ENCODE measurements at regions not wholly inside any gene's neighbourhood (a gene's known extent, or its start where the extent isn't known, plus 50 kb on each side); places are given as distances from the start of the nearest gene placed in this dataset.
A peak's percentile ranks its signal among the peaks of the same experiment; 100 is the strongest.

DNA sequence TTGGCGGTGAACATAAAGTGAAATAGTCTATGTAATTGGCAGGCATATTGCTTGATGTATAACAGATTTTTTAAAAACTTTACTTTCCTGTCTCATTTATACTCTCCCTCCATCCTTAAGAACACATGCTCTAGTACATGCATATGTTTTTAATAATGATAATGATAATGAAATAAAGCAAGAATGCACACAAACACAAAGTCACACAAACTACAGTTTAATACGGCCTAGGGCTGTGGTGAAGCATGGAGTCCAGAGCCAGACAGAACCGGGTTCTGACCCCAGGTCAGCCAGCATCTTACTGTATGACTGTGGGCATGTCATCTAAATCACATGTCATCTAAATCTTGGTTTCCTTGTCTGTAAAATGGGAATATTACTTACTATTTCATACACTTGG, 324.9 kb upstream of the NFIA start:
- Histone ChIP-seq H3K4me1 (ENCODE audit: control insufficient read depth in 1 of 2, insufficient read depth in 2 of 2, low read length in 2 of 2) (peaks cover 0 to 6% of the 10 kb centered on the region in 2 donors), H3K27me3 (ENCODE audit: control insufficient read depth in 1 of 2, insufficient read depth in 2 of 2, low read length in 1 of 2) (no peaks in the 10 kb centered on the region), H3K9me3 (ENCODE audit: control insufficient read depth, low read length) (no peaks in the 10 kb centered on the region), H3K4me3 (ENCODE audit: low read length in 2 of 2) (no peak overlapping the region), H3K27ac (ENCODE audit: low read depth in 1 of 2, low read length in 2 of 2) (no peak overlapping the region), H3K36me3 (ENCODE audit: control insufficient read depth in 1 of 2, insufficient read depth in 2 of 2, low read length in 1 of 2) (no peaks in the 10 kb centered on the region)
- no peak for DNase-seq
- intact Hi-C loops (cut with DNase I): no loop called here
- WGBS, 2 donors: 78 to 91% methylated on average over 3 of the region's 3 CpGs
- ATAC-seq (ENCODE audit: low FRiP score): no peak

DNA sequence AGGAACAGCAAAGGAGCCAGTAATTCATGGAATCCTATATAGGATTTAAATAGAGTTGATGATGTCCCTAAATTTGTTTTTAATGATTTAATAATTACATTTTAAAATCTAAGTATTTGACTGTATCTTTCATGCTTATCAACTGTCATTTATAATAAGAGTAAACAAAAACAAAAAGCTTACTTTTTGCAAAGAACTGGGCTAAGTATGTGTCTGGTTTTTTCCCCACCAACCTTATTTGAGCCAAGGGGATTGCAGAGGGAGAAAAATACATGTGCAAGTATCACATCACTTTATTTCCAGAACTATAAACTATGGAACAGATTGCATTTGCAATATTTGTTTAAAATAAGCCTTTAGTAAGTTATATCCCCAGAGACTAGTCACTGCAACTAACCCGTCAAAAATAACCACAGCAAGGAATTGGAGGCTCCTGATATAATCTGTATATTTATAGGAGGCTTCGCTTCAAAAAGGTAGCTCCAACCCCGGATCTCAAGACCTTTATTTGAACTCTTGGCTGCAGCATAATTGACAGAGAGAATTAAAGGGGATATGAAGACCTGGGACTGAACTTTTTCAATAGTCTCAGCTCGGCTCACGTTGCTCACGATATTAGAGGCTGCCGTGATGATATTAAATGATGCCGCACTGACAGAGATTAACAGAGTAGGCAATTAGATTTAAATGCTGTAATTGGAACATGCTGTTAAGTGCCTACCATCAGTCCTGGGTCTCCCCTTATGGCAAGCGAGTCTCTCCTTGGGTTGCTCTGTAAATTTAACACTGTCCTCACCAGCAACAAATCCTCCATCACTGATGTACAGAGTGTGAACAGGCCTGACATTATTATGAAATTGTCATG, 329.1 kb upstream of the NFIA start:
- Histone ChIP-seq H3K27ac (ENCODE audit: low read depth in 1 of 2, low read length in 2 of 2) (no peak overlapping the region), H3K9me3 (ENCODE audit: control insufficient read depth, low read length) (no peaks in the 10 kb centered on the region), H3K4me3 (ENCODE audit: low read length in 2 of 2) (no peak overlapping the region), H3K36me3 (ENCODE audit: control insufficient read depth in 1 of 2, insufficient read depth in 2 of 2, low read length in 1 of 2) (no peaks in the 10 kb centered on the region), H3K27me3 (ENCODE audit: control insufficient read depth in 1 of 2, insufficient read depth in 2 of 2, low read length in 1 of 2) (no peaks in the 10 kb centered on the region), H3K4me1 (ENCODE audit: control insufficient read depth in 1 of 2, insufficient read depth in 2 of 2, low read length in 2 of 2) (no peaks in the 10 kb centered on the region)
- DNase-seq: no peak
- 86 to 87% methylated on average over 9 of the region's 9 CpGs for WGBS, 2 donors
- intact Hi-C loops (cut with DNase I): no loop called here
- ATAC-seq (ENCODE audit: low FRiP score): no peak

DNA sequence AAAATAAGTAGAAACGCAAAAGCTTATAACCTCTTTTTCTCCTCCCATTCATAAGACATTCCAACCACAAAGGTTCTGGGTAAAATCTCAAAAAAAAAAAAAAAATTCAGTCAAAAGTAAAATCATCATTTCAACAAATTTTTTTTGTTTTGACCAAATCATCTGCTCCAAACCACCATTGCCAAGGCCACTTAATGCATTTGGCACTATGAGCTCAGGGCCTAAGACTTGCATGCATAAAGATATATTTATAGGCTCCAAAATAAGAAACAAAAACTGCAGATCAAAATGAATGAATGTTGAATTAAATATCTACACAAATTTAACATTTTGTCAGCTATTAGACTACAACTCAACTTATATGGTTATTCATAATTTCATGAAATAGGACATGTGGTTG, 331.1 kb upstream of the NFIA start:
- H3K27me3 ChIP-seq (ENCODE audit: control insufficient read depth in 1 of 2, insufficient read depth in 2 of 2, low read length in 1 of 2): no peaks in the 10 kb centered on the region
- ATAC-seq (ENCODE audit: low FRiP score) (no peak), DNase-seq (no peak)
- H3K4me3 ChIP-seq (ENCODE audit: low read length in 2 of 2): no peak overlapping the region
- no peaks in the 10 kb centered on the region for H3K4me1 ChIP-seq (ENCODE audit: control insufficient read depth in 1 of 2, insufficient read depth in 2 of 2, low read length in 2 of 2)
- H3K9me3 ChIP-seq (ENCODE audit: control insufficient read depth, low read length): no peaks in the 10 kb centered on the region
- H3K27ac ChIP-seq (ENCODE audit: low read depth in 1 of 2, low read length in 2 of 2): no peak overlapping the region
- no peaks in the 10 kb centered on the region for H3K36me3 ChIP-seq (ENCODE audit: control insufficient read depth in 1 of 2, insufficient read depth in 2 of 2, low read length in 1 of 2)
- 93 to 97% methylated on average over 1 of the region's 1 CpG for WGBS, 2 donors
- intact Hi-C loops (cut with DNase I): no loop called here

DNA sequence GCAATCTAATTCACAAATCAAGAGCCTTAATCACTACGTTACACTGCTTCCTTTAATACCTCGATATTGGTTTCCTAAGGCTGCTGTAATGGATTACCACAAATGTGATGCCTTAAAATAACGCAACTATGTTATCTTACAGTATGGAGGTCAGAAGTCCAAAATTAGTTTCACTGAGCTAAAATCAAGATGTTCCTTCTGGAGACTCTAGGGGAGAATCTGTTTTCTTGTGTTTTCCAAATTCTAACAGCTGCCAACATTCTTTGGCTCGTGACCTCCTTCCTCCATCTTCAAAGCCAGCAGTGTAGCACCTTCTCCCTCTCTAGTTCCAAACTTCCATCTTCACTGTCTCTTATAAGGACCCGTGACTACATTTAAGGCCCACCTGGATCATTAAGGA, 335.0 kb upstream of the NFIA start:
- Histone ChIP-seq H3K36me3 (ENCODE audit: control insufficient read depth in 1 of 2, insufficient read depth in 2 of 2, low read length in 1 of 2) (no peaks in the 10 kb centered on the region), H3K9me3 (ENCODE audit: control insufficient read depth, low read length) (no peaks in the 10 kb centered on the region), H3K4me3 (ENCODE audit: low read length in 2 of 2) (no peak overlapping the region), H3K4me1 (ENCODE audit: control insufficient read depth in 1 of 2, insufficient read depth in 2 of 2, low read length in 2 of 2) (no peaks in the 10 kb centered on the region), H3K27me3 (ENCODE audit: control insufficient read depth in 1 of 2, insufficient read depth in 2 of 2, low read length in 1 of 2) (no peaks in the 10 kb centered on the region), H3K27ac (ENCODE audit: low read depth in 1 of 2, low read length in 2 of 2) (no peak overlapping the region)
- ATAC-seq (ENCODE audit: low FRiP score): no peak
- DNase-seq: no peak
- WGBS, 2 donors: 85 to 90% methylated on average over 5 of the region's 5 CpGs
- intact Hi-C loops (cut with DNase I): no loop called here

DNA sequence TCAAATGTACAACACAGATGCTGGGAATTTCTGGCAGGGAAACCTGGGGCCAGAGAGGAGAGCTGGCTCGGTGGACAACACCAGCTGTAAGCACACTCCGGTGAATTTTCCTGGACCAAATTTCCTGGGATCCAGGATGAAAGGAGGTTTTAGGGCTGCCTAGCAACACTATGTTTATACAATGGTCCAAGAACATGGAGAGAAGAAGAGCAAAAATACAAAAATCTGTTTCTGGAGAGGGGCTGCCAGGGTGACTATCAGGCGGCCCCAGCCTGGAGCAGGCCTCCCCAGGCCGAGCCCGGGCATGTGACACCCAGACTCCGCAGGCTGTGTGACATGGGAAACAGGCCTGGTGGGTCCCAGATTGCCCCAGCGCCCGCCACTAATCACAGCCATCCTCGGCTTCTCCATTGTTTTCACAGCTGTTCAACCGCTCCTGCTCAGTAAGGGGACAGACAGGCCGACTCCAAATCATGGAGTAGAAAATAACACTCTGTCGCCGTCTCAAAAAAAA, 336.0 kb upstream of the NFIA start:
- no peaks in the 10 kb centered on the region for H3K9me3 ChIP-seq (ENCODE audit: control insufficient read depth, low read length)
- H3K36me3 ChIP-seq (ENCODE audit: control insufficient read depth in 1 of 2, insufficient read depth in 2 of 2, low read length in 1 of 2): no peaks in the 10 kb centered on the region
- no peak overlapping the region for H3K4me3 ChIP-seq (ENCODE audit: low read length in 2 of 2)
- H3K4me1 ChIP-seq (ENCODE audit: control insufficient read depth in 1 of 2, insufficient read depth in 2 of 2, low read length in 2 of 2): no peaks in the 10 kb centered on the region
- 3 to 6% methylated on average over 13 of the region's 13 CpGs for WGBS, 2 donors
- intact Hi-C loops (cut with DNase I): no loop called here
- peak overlapping the region; percentile 42 to 78 for H3K27ac ChIP-seq (ENCODE audit: low read depth in 1 of 2, low read length in 2 of 2)
- ATAC-seq (ENCODE audit: low FRiP score): peak; percentile 63
- peak; percentile 44 to 71 for DNase-seq
- no peaks in the 10 kb centered on the region for H3K27me3 ChIP-seq (ENCODE audit: control insufficient read depth in 1 of 2, insufficient read depth in 2 of 2, low read length in 1 of 2)

DNA sequence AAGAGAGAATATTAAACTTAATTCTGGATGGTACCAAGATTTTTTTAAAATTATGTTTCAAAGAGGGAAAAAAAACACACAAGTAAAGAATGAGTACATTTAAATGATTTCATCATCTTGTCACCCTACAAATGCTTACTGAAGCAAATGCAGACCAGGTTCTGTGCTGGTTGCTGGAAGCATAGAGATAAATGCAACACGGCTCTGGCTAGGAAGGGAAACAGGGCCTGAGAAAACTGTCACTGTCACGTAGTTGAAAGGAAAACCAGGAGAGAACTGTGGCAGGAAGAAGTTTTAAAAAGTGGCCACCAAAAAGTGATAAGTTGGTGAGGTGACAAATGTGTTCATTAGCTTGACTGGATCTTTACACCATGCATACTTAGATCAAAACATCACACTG, 336.9 kb upstream of the NFIA start:
- intact Hi-C loops (cut with DNase I): no loop called here
- 65 to 67% methylated on average over 2 of the region's 2 CpGs for WGBS, 2 donors
- no peak for ATAC-seq (ENCODE audit: low FRiP score)
- H3K4me3 ChIP-seq (ENCODE audit: low read length in 2 of 2): no peak overlapping the region
- H3K27ac ChIP-seq (ENCODE audit: low read depth in 1 of 2, low read length in 2 of 2): peak overlapping the region in 1 of 2 donors; percentile 17
- no peaks in the 10 kb centered on the region for H3K27me3 ChIP-seq (ENCODE audit: control insufficient read depth in 1 of 2, insufficient read depth in 2 of 2, low read length in 1 of 2)
- no peaks in the 10 kb centered on the region for H3K36me3 ChIP-seq (ENCODE audit: control insufficient read depth in 1 of 2, insufficient read depth in 2 of 2, low read length in 1 of 2)
- H3K4me1 ChIP-seq (ENCODE audit: control insufficient read depth in 1 of 2, insufficient read depth in 2 of 2, low read length in 2 of 2): no peaks in the 10 kb centered on the region
- H3K9me3 ChIP-seq (ENCODE audit: control insufficient read depth, low read length): no peaks in the 10 kb centered on the region
- no peak for DNase-seq

DNA sequence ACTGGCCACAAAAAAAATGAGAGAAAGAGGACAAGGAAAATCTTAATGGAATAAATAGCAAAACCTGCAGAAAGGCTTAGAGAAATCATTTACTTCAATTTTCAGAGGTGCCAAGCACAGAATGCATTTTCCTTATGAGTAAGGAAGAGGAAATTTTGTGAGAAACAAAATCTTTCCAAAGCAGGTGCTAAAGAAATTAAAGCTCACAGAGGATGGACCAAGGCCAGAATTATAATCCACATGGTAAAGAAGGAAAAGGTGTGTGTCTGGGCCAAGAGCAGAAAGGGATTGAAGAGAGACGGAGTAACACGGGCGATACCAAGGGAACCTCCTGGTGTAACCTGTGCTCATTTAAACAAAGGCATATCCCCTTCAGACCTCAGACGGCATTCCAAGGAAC, 340.0 kb upstream of the NFIA start:
- no peaks in the 10 kb centered on the region for H3K27me3 ChIP-seq (ENCODE audit: control insufficient read depth in 1 of 2, insufficient read depth in 2 of 2, low read length in 1 of 2)
- no peak overlapping the region for H3K27ac ChIP-seq (ENCODE audit: low read depth in 1 of 2, low read length in 2 of 2)
- H3K9me3 ChIP-seq (ENCODE audit: control insufficient read depth, low read length): no peaks in the 10 kb centered on the region
- DNase-seq (no peak), ATAC-seq (ENCODE audit: low FRiP score) (no peak)
- H3K36me3 ChIP-seq (ENCODE audit: control insufficient read depth in 1 of 2, insufficient read depth in 2 of 2, low read length in 1 of 2): no peaks in the 10 kb centered on the region
- no peak overlapping the region for H3K4me3 ChIP-seq (ENCODE audit: low read length in 2 of 2)
- no peaks in the 10 kb centered on the region for H3K4me1 ChIP-seq (ENCODE audit: control insufficient read depth in 1 of 2, insufficient read depth in 2 of 2, low read length in 2 of 2)
- intact Hi-C loops (cut with DNase I): no loop called here
- WGBS, 2 donors: 96 to 97% methylated on average over 4 of the region's 4 CpGs

DNA sequence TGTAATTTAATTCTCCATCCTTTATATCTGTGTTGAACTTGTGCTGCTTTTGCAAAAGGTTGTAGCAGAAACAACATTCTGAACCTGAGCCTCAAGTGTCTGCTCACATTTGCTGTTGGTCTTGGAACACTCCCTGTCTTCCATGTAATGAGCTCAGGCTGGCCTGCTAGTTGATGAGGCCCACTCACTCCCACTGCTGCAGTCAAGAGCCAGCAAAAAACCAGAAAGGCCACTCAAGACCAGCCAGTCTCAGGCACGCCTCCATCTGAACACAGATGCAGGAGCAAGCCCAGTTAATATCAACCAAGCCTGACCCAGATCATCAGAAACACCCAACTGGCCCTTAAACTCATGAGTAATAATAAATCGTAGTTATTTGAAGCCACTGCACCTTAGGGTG, 342.2 kb upstream of the NFIA start:
- intact Hi-C loops (cut with DNase I): no loop called here
- H3K27ac ChIP-seq (ENCODE audit: low read depth in 1 of 2, low read length in 2 of 2): no peak overlapping the region
- H3K4me1 ChIP-seq (ENCODE audit: control insufficient read depth in 1 of 2, insufficient read depth in 2 of 2, low read length in 2 of 2): no peaks in the 10 kb centered on the region
- WGBS, 2 donors: 68 to 73% methylated on average over 2 of the region's 2 CpGs
- H3K36me3 ChIP-seq (ENCODE audit: control insufficient read depth in 1 of 2, insufficient read depth in 2 of 2, low read length in 1 of 2): no peaks in the 10 kb centered on the region
- no peak overlapping the region for H3K4me3 ChIP-seq (ENCODE audit: low read length in 2 of 2)
- H3K27me3 ChIP-seq (ENCODE audit: control insufficient read depth in 1 of 2, insufficient read depth in 2 of 2, low read length in 1 of 2): no peaks in the 10 kb centered on the region
- DNase-seq (no peak), ATAC-seq (ENCODE audit: low FRiP score) (no peak)
- no peaks in the 10 kb centered on the region for H3K9me3 ChIP-seq (ENCODE audit: control insufficient read depth, low read length)

DNA sequence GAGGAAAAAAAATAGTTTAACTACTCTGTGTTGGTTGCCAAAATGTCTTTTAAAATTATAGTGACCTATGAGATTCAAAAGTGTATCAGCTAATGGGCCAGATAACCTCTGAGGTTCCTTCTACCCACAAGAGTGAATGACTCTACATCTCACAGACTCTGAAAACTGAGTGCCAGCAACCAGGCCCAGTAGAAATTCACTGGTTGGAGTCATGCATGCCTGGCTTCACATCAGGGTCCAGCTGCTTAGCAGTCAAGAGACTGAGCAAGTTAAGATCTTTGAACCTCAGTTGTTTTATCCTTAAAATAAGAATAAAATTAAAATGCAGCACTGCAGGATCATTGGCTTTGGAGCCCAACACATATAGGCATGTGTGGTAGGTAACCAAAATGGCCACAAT, 342.6 kb upstream of the NFIA start:
- no peaks in the 10 kb centered on the region for H3K27me3 ChIP-seq (ENCODE audit: control insufficient read depth in 1 of 2, insufficient read depth in 2 of 2, low read length in 1 of 2)
- no peaks in the 10 kb centered on the region for H3K36me3 ChIP-seq (ENCODE audit: control insufficient read depth in 1 of 2, insufficient read depth in 2 of 2, low read length in 1 of 2)
- H3K27ac ChIP-seq (ENCODE audit: low read depth in 1 of 2, low read length in 2 of 2): no peak overlapping the region
- DNase-seq (no peak), ATAC-seq (ENCODE audit: low FRiP score) (no peak)
- H3K4me3 ChIP-seq (ENCODE audit: low read length in 2 of 2): no peak overlapping the region
- no peaks in the 10 kb centered on the region for H3K9me3 ChIP-seq (ENCODE audit: control insufficient read depth, low read length)
- intact Hi-C loops (cut with DNase I): no loop called here
- no peaks in the 10 kb centered on the region for H3K4me1 ChIP-seq (ENCODE audit: control insufficient read depth in 1 of 2, insufficient read depth in 2 of 2, low read length in 2 of 2)
